Activated T-helper 1 cell treated with anti-CD3 and anti-CD28 coated beads, Interleukin-12 subunit alpha, Interleukin-12 subunit beta, Interleukin-2, Interleukin-4 antibody, amounts not matched to agents 30 ng/mL and 10 ng/mL and 1 ng/mL, durations not matched to agents 14 hours and 24 hours and 36 hours (primary cell): ENCODE measurements at regions not wholly inside any gene's neighbourhood (a gene's known extent, or its start where the extent isn't known, plus 50 kb on each side); places are given as distances from the start of the nearest gene placed in this dataset.

Source experiments
- DNase-seq: peaks from one replicate; pipeline ENCODE4 v3.0.0; 2021; ENCODE audit warnings: low spot score
- H3K27ac Mint-ChIP-seq: one replicate; pipeline ENCODE4 v1.8.0; 2021; ENCODE audit warnings: mild to moderate bottlenecking, mixed read lengths
- H3K27me3 Mint-ChIP-seq: one replicate; pipeline ENCODE4 v1.8.0; 2022; ENCODE audit warnings: mild to moderate bottlenecking, moderate library complexity, mixed read lengths; ENCODE audit not compliant: insufficient read depth
- H3K36me3 Mint-ChIP-seq: one replicate; pipeline ENCODE4 v1.8.0; 2021; ENCODE audit warnings: low read depth, mixed read lengths
- H3K4me1 Mint-ChIP-seq: one replicate; pipeline ENCODE4 v1.8.0; 2021; ENCODE audit warnings: low read depth, mixed read lengths
- H3K4me3 Mint-ChIP-seq: one replicate; pipeline ENCODE4 v1.8.0; 2021; ENCODE audit warnings: mild to moderate bottlenecking, moderate library complexity, mixed read lengths
- H3K9me3 Mint-ChIP-seq: one replicate; pipeline ENCODE4 v1.8.0; 2021; ENCODE audit warnings: mixed read lengths
- intact Hi-C: fragments of 100-400 bp; cut with micrococcal nuclease; formaldehyde crosslinking; loops from one replicate; pipeline ENCODE4 v1.15.1; 2024

GRCh38 chr14:86464341-86464740 is 934.4 kb downstream of the FLRT2 start:
- no peak overlapping the region for H3K27ac Mint-ChIP-seq
- no peaks in the 10 kb centered on the region for H3K9me3 Mint-ChIP-seq
- H3K4me3 Mint-ChIP-seq = no peak overlapping the region
- intact Hi-C loops = no loop called here
- H3K4me1 Mint-ChIP-seq = no peaks in the 10 kb centered on the region
- no peak for DNase-seq
- H3K36me3 Mint-ChIP-seq = no peaks in the 10 kb centered on the region
- H3K27me3 Mint-ChIP-seq = no peaks in the 10 kb centered on the region

- no peaks in the 10 kb centered on the region for H3K36me3 Mint-ChIP-seq
- H3K4me3 Mint-ChIP-seq = no peak overlapping the region
- no peaks in the 10 kb centered on the region for H3K4me1 Mint-ChIP-seq
- no peak for DNase-seq
- no peaks in the 10 kb centered on the region for H3K27me3 Mint-ChIP-seq
- no peak overlapping the region for H3K27ac Mint-ChIP-seq
- H3K9me3 Mint-ChIP-seq = no peaks in the 10 kb centered on the region
- intact Hi-C loops = no loop called here
These were observed 932.3 kb downstream of the FLRT2 start for GRCh38 chr14:86462193-86462753.

- Mint-ChIP-seq H3K27ac (no peak overlapping the region), H3K9me3 (no peaks in the 10 kb centered on the region), H3K36me3 (no peaks in the 10 kb centered on the region), H3K4me1 (no peaks in the 10 kb centered on the region), H3K27me3 (no peaks in the 10 kb centered on the region), H3K4me3 (no peak overlapping the region)
- DNase-seq = no peak
- intact Hi-C loops = no loop called here
These were observed 927.7 kb downstream of the FLRT2 start for GRCh38 chr14:86457481-86458135.

- H3K9me3 Mint-ChIP-seq = no peaks in the 10 kb centered on the region
- H3K36me3 Mint-ChIP-seq = no peaks in the 10 kb centered on the region
- H3K27ac Mint-ChIP-seq = no peak overlapping the region
- H3K27me3 Mint-ChIP-seq = no peaks in the 10 kb centered on the region
- DNase-seq = no peak
- no peak overlapping the region for H3K4me3 Mint-ChIP-seq
- H3K4me1 Mint-ChIP-seq = no peaks in the 10 kb centered on the region
- intact Hi-C loops = no loop called here
These were observed 920.1 kb downstream of the FLRT2 start for GRCh38 chr14:86450085-86450484.

GRCh38 chr14:86442135-86442534 is 912.2 kb downstream of the FLRT2 start:
- Mint-ChIP-seq H3K27me3 (no peaks in the 10 kb centered on the region), H3K36me3 (no peaks in the 10 kb centered on the region), H3K4me1 (no peaks in the 10 kb centered on the region), H3K27ac (no peak overlapping the region), H3K9me3 (no peaks in the 10 kb centered on the region), H3K4me3 (no peak overlapping the region)
- intact Hi-C loops = no loop called here
- DNase-seq = no peak

GRCh38 chr14:86430853-86431252 is 900.9 kb downstream of the FLRT2 start:
- no peaks in the 10 kb centered on the region for H3K9me3 Mint-ChIP-seq
- no peak overlapping the region for H3K27ac Mint-ChIP-seq
- no peak for DNase-seq
- no peaks in the 10 kb centered on the region for H3K36me3 Mint-ChIP-seq
- H3K27me3 Mint-ChIP-seq = no peaks in the 10 kb centered on the region
- H3K4me3 Mint-ChIP-seq = no peak overlapping the region
- H3K4me1 Mint-ChIP-seq = no peaks in the 10 kb centered on the region
- intact Hi-C loops = no loop called here

- Mint-ChIP-seq H3K27ac (no peak overlapping the region), H3K9me3 (no peaks in the 10 kb centered on the region), H3K36me3 (no peaks in the 10 kb centered on the region), H3K4me1 (no peaks in the 10 kb centered on the region), H3K27me3 (no peaks in the 10 kb centered on the region), H3K4me3 (no peak overlapping the region)
- intact Hi-C loops = no loop called here
- DNase-seq = no peak
These were observed 893.3 kb downstream of the FLRT2 start for GRCh38 chr14:86423214-86423613.

GRCh38 chr14:86420131-86420530 is 890.2 kb downstream of the FLRT2 start:
- intact Hi-C loops = no loop called here
- Mint-ChIP-seq H3K27me3 (no peaks in the 10 kb centered on the region), H3K36me3 (no peaks in the 10 kb centered on the region), H3K9me3 (no peaks in the 10 kb centered on the region), H3K27ac (no peak overlapping the region), H3K4me1 (no peaks in the 10 kb centered on the region), H3K4me3 (no peak overlapping the region)
- DNase-seq = no peak

- no peaks in the 10 kb centered on the region for H3K4me1 Mint-ChIP-seq
These were observed 884.2 kb downstream of the FLRT2 start for GRCh38 chr14:86414146-86414545.

GRCh38 chr14:86404989-86405649 is 875.2 kb downstream of the FLRT2 start:
- Mint-ChIP-seq H3K4me3 (no peak overlapping the region), H3K27ac (no peak overlapping the region), H3K4me1 (no peaks in the 10 kb centered on the region), H3K9me3 (no peaks in the 10 kb centered on the region), H3K27me3 (no peaks in the 10 kb centered on the region), H3K36me3 (no peaks in the 10 kb centered on the region)
- DNase-seq = no peak
- intact Hi-C loops = no loop called here

More at GRCh38 chr14:86414146-86414545, 884.2 kb downstream of the FLRT2 start:
- DNase-seq = no peak
- H3K9me3 Mint-ChIP-seq = no peaks in the 10 kb centered on the region
- H3K36me3 Mint-ChIP-seq = no peaks in the 10 kb centered on the region
- no peaks in the 10 kb centered on the region for H3K27me3 Mint-ChIP-seq
- no peak overlapping the region for H3K4me3 Mint-ChIP-seq
- intact Hi-C loops = no loop called here
- H3K27ac Mint-ChIP-seq = no peak overlapping the region

GRCh38 chr14:86404425-86404824 is 874.5 kb downstream of the FLRT2 start:
- Mint-ChIP-seq H3K36me3 (no peaks in the 10 kb centered on the region), H3K9me3 (peaks cover 4% of the 10 kb centered on the region), H3K4me3 (no peak overlapping the region), H3K27me3 (no peaks in the 10 kb centered on the region), H3K27ac (no peak overlapping the region), H3K4me1 (no peaks in the 10 kb centered on the region)
- DNase-seq = no peak
- intact Hi-C loops = no loop called here

- Mint-ChIP-seq H3K27ac (no peak overlapping the region), H3K27me3 (no peaks in the 10 kb centered on the region), H3K4me1 (no peaks in the 10 kb centered on the region), H3K9me3 (peaks cover 4% of the 10 kb centered on the region), H3K36me3 (no peaks in the 10 kb centered on the region), H3K4me3 (no peak overlapping the region)
- intact Hi-C loops = no loop called here
- DNase-seq = no peak
These were observed 872.6 kb downstream of the FLRT2 start for GRCh38 chr14:86402545-86402944.

GRCh38 chr14:86391085-86391484 is 861.1 kb downstream of the FLRT2 start:
- Mint-ChIP-seq H3K4me1 (no peaks in the 10 kb centered on the region), H3K9me3 (no peaks in the 10 kb centered on the region), H3K36me3 (no peaks in the 10 kb centered on the region), H3K4me3 (no peak overlapping the region), H3K27me3 (no peaks in the 10 kb centered on the region), H3K27ac (no peak overlapping the region)
- DNase-seq = no peak
- intact Hi-C loops = no loop called here
